ENCODE measurements at regions not wholly inside any gene's neighbourhood (a gene's known extent, or its start where the extent isn't known, plus 50 kb on each side); places are given as distances from the start of the nearest gene placed in this dataset.

GRCh38 chr18:67331857-67332256 lies 184.7 kb downstream of the DSEL start:
- TF ChIP-seq, protein P1, sequence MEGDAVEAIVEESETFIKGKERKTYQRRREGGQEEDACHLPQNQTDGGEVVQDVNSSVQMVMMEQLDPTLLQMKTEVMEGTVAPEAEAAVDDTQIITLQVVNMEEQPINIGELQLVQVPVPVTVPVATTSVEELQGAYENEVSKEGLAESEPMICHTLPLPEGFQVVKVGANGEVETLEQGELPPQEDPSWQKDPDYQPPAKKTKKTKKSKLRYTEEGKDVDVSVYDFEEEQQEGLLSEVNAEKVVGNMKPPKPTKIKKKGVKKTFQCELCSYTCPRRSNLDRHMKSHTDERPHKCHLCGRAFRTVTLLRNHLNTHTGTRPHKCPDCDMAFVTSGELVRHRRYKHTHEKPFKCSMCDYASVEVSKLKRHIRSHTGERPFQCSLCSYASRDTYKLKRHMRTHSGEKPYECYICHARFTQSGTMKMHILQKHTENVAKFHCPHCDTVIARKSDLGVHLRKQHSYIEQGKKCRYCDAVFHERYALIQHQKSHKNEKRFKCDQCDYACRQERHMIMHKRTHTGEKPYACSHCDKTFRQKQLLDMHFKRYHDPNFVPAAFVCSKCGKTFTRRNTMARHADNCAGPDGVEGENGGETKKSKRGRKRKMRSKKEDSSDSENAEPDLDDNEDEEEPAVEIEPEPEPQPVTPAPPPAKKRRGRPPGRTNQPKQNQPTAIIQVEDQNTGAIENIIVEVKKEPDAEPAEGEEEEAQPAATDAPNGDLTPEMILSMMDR (IDR thresholded peaks at IDR 0.05; ENCODE audit: insufficient read depth, low read length, poor library complexity, severe bottlenecking) = no peak
- TF ChIP-seq EZH2phosphoT487 (conservative IDR thresholded peaks at IDR 0.05; ENCODE audit: low read length) = no peak

Data from SU-DHL-6 (cell line).